Fibroblast of mammary gland (primary cell): ENCODE measurements at regions not wholly inside any gene's neighbourhood (a gene's known extent, or its start where the extent isn't known, plus 50 kb on each side); places are given as distances from the start of the nearest gene placed in this dataset.

Experiments
- DNase-seq: peaks from one replicate; pipeline ENCODE4 v3.0.0-alpha.2; 2010; ENCODE audit warnings: low read depth
- H3K4me3 ChIP-seq: 2 replicates; pipeline ENCODE4 v1.5.1; 2011; ENCODE audit warnings: low read depth, mild to moderate bottlenecking, low read length, moderate library complexity; ENCODE audit not compliant: control insufficient read depth
- CTCF ChIP-seq: conservative IDR thresholded peaks from 2 replicates; pipeline ENCODE4 v1.5.1; 2011; ENCODE audit warnings: low read depth, low read length, inconsistent platforms; ENCODE audit not compliant: control insufficient read depth, insufficient read depth

- no peak overlapping the region for H3K4me3 ChIP-seq
- TF ChIP-seq CTCF, result no peak
- no peak for DNase-seq
Measured at GRCh38 chr22:49323751-49324415, 503.8 kb downstream of the BRD1 start.

- no peak for TF ChIP-seq CTCF
- DNase-seq, result no peak
- H3K4me3 ChIP-seq, result no peak overlapping the region
Measured at GRCh38 chr22:49322861-49323622, 504.6 kb downstream of the BRD1 start.

GRCh38 chr22:49322231-49322630, 505.4 kb downstream of the BRD1 start:
- TF ChIP-seq CTCF, result no peak
- DNase-seq, result no peak
- no peak overlapping the region for H3K4me3 ChIP-seq

GRCh38 chr22:49321477-49322055, 506.1 kb downstream of the BRD1 start:
- TF ChIP-seq CTCF, result no peak
- no peak overlapping the region for H3K4me3 ChIP-seq
- no peak for DNase-seq

GRCh38 chr22:49320714-49321476, 506.8 kb downstream of the BRD1 start:
- TF ChIP-seq CTCF, result no peak
- no peak for DNase-seq
- no peak overlapping the region for H3K4me3 ChIP-seq

GRCh38 chr22:49317369-49317768, 510.3 kb downstream of the BRD1 start:
- no peak overlapping the region for H3K4me3 ChIP-seq
- no peak for TF ChIP-seq CTCF
- no peak for DNase-seq
